Left renal cortex interstitium (tissue), 4 donors: ENCODE measurements at regions not wholly inside any gene's neighbourhood (a gene's known extent, or its start where the extent isn't known, plus 50 kb on each side); places are given as distances from the start of the nearest gene placed in this dataset.
"Not testable (repeated sequence)": the region's sequence is repeated elsewhere in the genome, so short reads cannot be mapped to it uniquely, and the experiment has no call there.

ENCODE experiments used
- DNase-seq, 4 donors: peaks; one replicate each; pipeline ENCODE4 v3.0.0-alpha.2; 2013; ENCODE audit warnings: low read depth in 4 of 4, low spot score in 2 of 4, missing footprints in 1 of 4

DNA sequence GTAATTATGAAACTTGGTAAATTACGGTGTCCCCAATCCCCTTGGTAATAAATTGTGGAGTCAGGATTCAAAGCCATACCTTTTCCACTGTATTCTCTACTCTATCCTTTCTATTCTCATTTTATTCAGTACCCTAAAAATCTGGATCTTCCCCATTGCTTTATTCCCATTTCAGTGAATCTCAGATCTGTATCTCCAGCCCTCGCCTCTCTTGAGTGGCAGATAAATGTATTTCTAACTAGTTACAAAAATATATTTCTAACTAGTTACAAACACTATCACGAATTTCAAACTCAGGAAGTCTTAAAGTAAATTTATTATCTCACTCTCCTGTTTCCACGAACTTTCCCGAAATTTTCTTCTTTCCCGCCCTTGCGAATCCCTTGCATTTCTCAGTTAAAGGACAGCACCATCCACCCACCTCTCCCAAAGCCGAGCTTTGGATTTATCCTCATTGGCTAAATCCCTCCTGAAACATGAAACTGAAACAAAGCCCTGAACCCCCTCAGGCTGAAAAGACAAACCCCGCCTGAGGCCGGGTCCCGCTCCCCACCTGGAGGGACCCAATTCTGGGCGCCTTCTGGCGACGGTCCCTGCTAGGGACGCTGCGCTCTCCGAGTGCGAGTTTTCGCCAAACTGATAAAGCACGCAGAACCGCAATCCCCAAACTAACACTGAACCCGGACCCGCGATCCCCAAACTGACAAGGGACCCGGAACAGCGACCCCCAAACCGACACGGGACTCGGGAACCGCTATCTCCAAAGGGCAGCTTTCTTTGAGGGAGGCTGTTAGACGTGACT is 164.3 kb upstream of the PABPC3 start:
- DNase-seq = no peak

DNA sequence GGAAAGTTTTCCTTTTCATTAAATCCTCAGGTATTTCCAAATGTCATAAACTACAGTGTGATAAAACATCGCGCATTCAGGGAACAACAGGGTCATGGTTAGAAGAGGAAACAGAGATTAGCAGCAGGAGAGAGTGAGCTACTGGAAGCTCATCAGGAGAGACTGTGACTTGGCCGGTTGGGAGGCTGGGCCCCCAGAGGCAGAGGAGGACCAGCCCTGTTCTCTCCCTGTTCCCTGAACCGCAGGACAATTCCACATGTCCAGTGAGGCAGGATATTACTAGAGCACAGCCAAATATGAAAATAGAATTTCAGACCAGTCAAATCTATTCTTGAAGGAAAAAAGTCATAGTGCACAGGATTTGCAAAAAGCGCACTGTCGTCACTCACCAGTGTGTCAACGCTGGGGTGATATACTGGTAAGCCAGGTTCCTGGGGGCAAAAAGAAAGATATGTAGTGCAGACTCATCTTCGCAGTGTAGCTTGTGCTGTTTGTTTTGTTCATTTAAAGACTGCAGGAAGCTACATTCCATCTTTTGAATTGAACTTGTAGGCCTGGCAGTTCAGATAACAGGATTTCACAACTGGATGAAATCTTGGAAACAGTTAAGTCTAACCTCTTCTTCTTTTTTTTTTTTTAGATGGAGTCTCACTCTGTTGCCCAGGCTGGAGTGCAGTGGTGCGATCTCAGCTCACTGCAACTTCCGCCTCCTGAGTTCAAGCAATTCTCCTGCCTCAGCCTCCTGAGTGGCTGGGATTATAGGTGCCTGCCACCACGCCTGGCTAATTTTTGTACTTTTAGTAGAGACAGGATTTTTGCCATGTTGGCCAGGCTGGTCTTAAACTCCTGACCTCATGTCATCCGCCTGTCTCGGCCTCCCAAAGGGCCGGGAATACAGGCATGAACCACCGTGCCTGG is 162.6 kb upstream of the PABPC3 start:
- not testable (repeated sequence) for DNase-seq

DNA sequence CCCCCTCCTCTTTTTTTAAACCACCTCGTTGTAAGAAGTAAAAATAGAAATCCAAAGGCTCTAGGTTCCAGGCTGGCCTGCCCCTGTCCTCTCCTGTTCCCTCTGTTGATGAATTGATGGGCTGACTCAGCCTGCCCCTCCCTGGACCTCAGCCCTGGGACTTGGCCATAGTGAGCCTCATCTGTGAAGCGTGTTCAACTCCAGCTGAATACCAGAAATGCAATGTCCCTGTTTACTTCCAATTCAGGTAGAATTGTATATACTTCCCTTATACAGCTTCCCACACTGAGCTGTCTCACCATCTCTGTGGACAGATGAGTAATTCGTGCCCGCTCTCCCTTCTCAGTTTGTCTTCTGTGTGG is 161.9 kb upstream of the PABPC3 start:
- not testable (repeated sequence) for DNase-seq

DNA sequence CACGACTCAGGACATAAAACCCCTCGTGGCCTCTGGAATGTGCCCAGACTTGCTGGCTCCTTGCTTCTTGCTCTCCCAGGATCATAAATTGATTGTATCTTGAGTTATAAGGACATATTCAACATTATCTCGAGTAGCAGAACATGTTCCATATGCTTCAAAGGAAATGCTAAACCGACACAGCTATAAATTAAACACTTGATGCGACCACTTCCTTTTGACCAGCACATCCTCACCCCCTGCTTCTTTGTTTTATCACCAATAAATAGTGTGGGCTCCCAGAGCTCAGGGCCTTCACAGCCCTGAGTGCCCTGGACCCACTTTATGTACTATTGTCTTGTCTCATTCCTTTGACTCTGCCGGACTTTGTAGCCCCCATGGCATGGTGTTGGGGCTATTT is 157.0 kb upstream of the PABPC3 start:
- no peak for DNase-seq

DNA sequence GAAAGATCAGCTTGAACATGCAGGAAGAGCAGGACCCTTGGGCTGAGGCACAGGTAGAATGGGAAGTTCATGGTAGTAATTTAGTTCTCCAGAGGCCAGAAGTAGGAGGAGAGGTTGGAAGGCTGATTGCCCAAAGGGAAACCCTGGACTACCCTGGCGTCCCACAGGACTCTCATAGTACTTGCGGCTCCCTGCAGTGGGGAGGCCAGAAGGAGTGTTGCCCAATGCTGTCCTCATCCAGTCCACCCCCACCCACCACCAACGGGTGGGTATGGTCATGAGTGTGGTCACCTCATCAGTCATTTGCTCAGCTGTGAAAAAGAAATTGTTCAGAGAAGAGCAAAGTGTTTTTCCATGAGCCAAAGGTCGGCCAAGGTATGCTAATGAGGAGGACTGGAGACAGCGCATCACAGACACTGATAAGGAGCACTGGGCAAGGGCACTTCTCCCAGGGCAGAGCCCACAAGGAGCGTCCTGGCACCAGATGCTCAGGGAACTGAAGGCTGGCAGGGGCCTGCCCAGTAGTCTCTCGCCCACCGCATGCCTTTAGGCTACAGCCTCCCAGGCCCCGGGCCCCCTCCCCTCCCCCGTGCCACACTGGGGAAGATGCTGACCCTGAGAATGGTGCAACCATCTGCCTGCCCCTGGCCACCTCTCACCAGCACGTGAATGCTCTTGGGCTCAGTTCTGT is 154.8 kb upstream of the PABPC3 start:
- not testable (repeated sequence) for DNase-seq

DNA sequence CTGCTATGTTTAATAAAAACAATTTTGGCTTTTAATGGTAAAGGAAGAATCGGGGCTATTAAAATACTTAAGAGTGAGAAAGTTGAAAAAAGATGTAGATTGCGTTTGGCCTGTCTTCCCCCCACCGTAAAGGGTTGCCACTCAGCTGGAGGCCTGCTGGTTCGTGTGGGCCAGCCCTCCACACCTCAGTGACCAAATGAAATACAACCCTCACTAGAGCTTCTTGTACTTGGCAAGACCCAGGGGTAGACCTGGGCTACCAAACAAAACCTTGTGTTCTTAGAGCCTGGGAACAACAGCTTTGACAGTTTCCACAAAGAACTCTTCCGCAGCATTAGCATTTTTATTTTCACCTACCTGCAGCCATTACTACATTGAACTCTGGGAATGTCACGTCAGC is 152.8 kb upstream of the PABPC3 start:
- no peak for DNase-seq

DNA sequence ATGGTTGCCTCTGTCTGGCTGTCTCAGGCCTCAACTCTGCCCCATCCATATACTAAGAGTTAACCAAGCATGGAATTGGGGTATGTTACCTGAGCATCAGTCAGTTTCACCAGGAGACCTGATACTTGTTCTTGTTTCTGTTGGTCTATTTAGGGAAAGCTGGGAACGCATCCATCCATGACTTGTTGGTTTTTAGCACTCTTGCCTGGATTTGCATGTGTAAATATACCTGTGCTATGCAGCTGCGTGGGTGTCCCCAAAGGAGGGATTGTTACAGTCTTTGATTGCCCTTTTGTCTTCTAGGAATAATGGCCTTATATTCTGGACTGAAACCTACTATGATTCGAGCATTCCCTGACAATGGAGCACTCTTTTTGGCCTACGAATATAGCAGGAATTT is 151.9 kb upstream of the PABPC3 start:
- not testable (repeated sequence) for DNase-seq

DNA sequence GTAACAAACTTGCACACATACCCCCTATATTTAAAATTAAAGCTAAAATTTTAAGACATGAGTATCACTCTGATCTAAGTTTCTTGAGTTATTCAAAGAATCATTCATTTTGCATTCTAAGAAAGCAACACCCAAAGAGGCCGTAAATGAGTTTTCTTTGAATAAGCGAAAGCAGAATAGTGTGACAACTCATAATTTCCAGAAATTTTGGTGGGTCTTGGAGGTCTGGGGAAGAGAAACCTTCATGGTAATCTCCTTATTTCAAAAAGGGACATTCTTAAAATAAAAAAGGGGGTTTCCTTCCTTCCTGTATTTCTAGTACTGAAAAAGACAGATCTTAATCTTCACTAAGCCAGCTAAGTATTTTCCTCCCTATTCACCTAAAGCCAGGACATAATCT is 147.0 kb upstream of the PABPC3 start:
- DNase-seq = not testable (repeated sequence)

DNA sequence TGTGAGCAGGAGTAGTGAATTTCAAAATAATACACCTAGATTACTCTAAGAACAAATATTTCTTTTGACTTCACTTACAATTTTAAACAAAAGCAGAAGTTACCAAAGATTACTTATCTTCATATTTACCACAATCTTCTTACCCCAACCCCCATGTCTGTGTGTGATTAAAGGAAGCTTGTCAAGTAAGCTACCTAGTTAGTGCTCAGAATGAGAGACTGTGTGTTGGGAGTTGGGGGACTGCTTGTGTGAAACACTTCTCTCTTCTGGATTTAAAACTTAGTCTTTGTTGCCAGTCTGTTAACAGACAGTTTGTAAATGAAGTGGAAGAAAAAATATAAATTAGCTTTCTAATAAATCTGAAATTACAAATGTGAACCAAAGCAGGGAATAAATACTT is 145.3 kb upstream of the PABPC3 start:
- not testable (repeated sequence) for DNase-seq

DNA sequence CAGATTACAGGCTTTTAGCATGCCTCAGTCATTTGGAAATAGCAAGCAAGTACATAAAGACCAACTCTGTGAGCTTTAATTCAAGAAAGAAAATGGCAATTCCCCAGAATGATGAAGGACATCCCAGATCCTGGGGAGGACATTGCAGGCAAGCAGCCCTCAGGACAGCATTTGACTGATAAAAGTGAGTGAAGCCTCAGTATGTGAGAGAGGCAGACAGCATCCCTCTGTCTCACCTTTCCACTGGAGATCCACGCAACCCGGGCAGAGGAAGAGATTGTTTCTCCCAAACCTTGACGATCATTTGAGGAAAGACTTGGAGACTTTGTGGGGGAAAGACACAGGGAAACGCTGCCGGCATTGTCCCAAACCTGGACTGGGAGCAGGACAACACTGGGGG is 128.0 kb upstream of the PABPC3 start:
- DNase-seq = not testable (repeated sequence)

DNA sequence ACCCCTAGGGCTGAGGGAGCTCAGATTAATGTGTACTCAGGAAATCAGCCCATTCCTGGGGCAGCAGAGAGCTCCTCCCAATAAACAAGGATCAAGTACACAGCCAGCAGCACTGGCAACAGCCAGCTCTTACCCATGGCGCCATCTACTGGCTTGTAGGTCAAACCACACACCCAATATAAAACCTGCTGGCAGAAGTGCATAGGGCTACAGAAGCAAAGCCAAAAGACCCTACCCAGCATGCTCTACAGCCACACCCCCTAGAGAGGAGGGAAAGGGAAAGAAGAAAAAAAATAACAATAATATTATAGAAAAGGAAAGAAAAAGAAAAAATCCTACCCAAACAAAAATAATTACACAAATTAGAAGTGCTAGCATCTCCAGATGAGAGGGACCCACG is 127.5 kb upstream of the PABPC3 start:
- DNase-seq = not testable (repeated sequence)

DNA sequence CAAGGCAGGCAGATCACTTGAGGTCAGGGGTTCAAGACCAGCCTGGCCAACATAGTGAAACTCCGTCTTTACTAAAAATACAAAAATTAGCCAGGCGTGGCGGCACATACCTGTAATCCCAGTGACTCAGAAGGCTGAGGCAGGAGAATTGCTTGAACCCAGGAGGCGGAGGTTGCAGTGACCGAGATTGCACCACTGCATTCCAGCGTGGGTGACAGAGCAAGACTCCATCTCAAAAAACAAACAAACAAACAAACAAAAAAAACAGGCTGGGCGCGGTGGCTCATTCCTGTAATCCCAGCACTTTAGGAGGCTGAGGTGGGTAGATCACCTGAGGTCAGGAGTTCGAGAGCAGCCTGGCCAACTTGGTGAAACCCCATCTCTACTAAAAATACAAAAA is 122.8 kb upstream of the PABPC3 start:
- DNase-seq = not testable (repeated sequence)

DNA sequence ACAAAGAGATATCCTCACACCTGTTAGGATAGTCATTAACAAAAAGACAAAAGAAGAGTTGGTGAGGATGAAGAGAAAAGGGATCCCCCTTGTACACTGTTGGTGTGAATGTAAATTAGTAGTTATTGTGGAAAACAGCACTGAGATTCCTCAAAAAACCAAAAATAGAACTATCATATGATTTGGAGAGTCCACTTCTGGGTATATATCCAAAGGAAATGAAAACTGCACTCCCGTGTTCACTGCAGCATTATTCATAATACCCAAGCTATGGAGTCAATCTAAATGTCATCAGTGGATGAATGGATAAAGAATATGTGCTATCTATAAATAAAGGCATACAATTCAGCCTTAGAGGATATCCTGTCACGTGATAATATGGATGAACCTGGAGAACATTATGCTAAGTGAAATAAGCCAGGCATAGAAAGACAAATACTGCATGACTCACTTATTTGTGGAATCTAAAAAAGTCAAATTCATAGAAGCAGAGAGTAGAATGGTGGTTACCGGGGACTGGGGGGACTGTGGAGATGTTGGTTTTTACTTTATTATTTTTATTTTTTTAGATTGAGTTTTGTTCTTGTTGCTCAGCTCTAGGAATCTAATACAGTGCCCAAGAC is 114.6 kb upstream of the PABPC3 start:
- not testable (repeated sequence) for DNase-seq

DNA sequence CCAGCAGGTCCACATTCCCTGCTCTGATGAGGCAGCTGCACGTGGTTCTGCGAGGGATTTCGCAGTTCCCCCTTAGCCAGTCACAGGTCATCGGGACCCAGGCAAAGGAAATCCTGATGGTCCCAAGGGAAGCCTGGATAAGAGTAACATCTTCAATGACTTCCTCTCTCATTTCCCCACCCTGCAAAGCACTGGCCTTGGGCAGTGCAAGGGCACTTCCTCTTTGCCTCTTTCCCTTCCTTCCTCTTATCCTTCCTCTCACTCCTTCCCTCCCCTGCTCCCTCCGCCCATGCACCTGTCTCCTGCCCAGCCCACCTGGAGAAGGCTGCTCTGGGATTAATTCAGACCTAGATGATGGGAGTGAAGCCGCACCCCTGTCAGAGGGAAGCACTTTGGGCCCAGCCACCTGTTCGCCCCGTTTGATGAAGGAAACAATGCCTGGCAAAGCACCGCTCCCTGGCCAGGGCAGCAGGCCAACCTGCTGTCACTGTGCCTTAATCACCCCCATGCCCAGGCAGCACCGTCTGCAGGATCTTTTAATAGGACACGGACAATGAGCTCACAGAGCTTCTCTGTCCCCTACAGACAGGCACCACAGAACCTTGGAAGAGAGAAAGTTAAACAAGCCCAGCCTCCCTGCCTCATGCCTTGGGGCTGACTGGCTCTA is 113.5 kb upstream of the PABPC3 start:
- DNase-seq = no peak

DNA sequence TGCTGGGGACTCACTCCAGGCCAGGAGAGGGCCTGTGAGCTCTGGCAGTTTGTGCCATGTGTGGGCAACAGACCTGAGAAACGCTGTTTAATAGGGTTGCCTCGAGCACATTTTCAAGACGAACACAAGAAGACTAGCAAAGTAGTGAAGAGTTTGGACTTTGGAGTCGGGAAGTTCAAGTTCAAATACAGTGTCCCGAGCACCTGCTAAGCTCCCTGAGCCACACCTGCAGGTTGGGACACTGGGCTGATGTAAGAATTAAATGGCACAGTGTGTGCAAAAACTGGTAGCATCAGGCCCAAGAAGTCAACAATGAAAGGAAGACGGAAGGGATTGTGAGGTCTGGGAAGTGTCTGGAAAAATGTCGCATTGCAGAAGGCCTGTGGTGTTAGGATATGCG is 112.8 kb upstream of the PABPC3 start:
- no peak for DNase-seq

DNA sequence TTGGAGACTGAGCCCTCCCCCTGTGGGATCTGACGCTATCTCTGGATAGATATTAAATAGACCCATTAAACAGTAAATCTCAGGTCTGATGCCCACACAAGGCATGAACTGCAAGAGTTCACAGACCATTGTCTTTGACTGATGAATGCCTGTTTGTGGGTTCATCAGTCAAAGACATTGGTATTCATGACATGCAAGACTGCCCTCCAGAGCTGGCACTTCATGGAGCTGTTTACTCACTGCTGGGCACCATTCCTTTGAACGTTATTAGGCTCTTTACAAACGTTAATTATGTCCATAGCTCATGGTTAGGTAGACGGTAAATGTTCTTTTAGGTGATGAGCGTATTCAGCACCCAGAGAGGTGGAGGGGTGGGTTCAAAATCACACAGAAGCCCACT is 111.8 kb upstream of the PABPC3 start:
- no peak for DNase-seq

DNA sequence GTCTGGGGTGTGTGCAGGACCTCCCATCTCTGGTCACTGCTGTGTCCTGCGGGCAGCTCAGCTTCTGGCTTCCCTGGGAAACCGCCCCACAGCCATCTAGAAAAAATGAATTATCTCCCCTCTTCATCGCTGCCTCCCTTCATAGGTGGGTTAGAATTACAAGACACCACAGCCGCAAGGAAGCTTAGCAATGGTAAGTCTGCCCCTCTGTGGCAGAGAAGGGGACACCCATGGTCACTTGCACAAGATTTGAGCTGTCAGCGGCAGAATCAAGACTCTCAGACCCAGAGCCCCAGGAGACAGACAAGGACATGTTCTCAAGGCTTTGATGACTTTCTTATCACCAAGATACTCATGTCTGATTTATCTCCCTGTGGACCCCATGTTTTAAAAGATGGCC is 110.8 kb upstream of the PABPC3 start:
- no peak for DNase-seq

DNA sequence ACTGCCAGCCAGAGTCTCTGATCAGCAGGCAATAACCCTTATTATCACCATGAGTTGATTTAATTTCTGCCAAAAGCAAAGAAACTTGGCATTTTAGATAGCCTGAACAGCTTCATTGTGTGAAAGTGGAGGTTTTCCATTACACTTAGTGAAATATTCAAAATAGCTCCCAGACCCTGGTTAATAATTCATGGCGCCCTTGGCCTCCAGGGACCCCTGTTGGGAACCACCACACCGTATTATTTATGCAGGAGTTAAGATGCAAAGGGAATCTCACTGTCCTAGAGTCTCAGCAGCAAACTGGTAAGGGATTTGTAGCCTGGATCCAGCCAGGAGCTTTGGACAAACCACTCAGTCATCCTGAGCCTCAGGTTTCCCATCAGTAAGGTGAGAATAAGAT is 110.0 kb upstream of the PABPC3 start:
- no peak for DNase-seq

DNA sequence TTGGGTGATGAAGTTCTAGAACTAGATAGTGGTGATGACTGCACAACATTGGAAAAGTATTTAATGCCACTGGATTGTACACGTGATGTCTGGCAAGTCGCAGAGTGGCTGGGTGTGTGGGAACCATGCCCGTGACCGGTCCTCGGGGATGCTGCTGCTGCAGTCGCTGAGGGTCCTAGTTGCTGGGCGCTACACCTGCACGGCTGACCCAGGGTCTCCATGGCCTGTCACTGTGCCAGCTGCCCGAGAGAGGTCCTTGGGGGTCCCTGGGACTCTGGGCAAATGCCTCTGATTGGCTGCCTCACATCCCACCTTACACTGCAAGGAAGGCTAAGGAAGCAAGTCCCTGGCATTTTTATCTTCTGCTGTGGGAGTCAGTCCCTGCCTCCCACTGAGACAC is 109.1 kb upstream of the PABPC3 start:
- no peak for DNase-seq

DNA sequence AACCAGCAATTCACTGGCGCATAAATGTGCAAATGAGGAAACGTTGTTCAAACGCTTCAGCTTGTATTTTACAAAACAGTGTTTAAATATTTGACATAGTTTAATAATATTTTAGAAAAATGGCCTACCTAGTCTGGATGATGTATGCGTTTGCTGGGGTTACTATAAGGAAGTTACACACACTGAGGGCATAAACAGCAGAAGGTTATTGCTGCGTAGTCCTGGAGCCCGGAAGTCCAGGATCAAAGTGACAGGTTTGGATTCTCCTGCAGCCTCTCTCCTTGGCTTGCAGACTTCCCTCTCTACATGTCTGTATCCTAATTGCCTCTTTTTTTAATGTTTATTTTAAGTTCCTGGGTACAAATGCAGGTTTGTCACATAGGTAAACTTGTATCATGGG is 106.0 kb upstream of the PABPC3 start:
- DNase-seq = not testable (repeated sequence)
